Fibroblast of skin of abdomen (primary cell): ENCODE measurements at regions not wholly inside any gene's neighbourhood (a gene's known extent, or its start where the extent isn't known, plus 50 kb on each side); places are given as distances from the start of the nearest gene placed in this dataset.
"Not testable (repeated sequence)": the region's sequence is repeated elsewhere in the genome, so short reads cannot be mapped to it uniquely, and the experiment has no call there.

Experiments
- DNase-seq: peaks from one replicate; pipeline ENCODE4 v3.0.0-alpha.2; 2013

- no peak for DNase-seq
Measured at GRCh38 chr3:193124861-193125260, 116.2 kb upstream of the PLAAT1 start.

GRCh38 chr3:193129607-193130006 is 111.4 kb upstream of the PLAAT1 start:
- no peak for DNase-seq

GRCh38 chr3:193130576-193130975 is 110.4 kb upstream of the PLAAT1 start:
- DNase-seq = no peak

- peak; percentile 69 for DNase-seq
Measured at GRCh38 chr3:193132241-193132640, 108.8 kb upstream of the PLAAT1 start.

- peak; percentile 77 for DNase-seq
Measured at GRCh38 chr3:193132964-193133363, 108.1 kb upstream of the PLAAT1 start.

- peak; percentile 94 for DNase-seq
Measured at GRCh38 chr3:193134856-193135255, 106.2 kb upstream of the PLAAT1 start.

GRCh38 chr3:193140381-193140780 is 100.6 kb upstream of the PLAAT1 start:
- peak; percentile 64 for DNase-seq

- no peak for DNase-seq
Measured at GRCh38 chr3:193145248-193145647, 95.8 kb upstream of the PLAAT1 start.

GRCh38 chr3:193148688-193149473 is 92.1 kb upstream of the PLAAT1 start:
- DNase-seq = peak; percentile 13

- DNase-seq = no peak
Measured at GRCh38 chr3:193149998-193150397, 91.0 kb upstream of the PLAAT1 start.

GRCh38 chr3:193155044-193155781 is 85.8 kb upstream of the PLAAT1 start:
- not testable (repeated sequence) for DNase-seq

- no peak for DNase-seq
Measured at GRCh38 chr3:193157051-193157450, 84.0 kb upstream of the PLAAT1 start.

GRCh38 chr3:193165431-193166120 is 75.4 kb upstream of the PLAAT1 start:
- no peak for DNase-seq

- DNase-seq = no peak
Measured at GRCh38 chr3:193168931-193169330, 72.1 kb upstream of the PLAAT1 start.

GRCh38 chr3:193174140-193174539 is 66.9 kb upstream of the PLAAT1 start:
- no peak for DNase-seq

- DNase-seq = not testable (repeated sequence)
Measured at GRCh38 chr3:193179332-193180012, 61.5 kb upstream of the PLAAT1 start.

- no peak for DNase-seq
Measured at GRCh38 chr3:193187070-193187722, 53.8 kb upstream of the PLAAT1 start.

- DNase-seq = no peak
Measured at GRCh38 chr3:193190146-193190786, 50.8 kb upstream of the PLAAT1 start.
